ENCODE measurements at regions not wholly inside any gene's neighbourhood (a gene's known extent, or its start where the extent isn't known, plus 50 kb on each side); places are given as distances from the start of the nearest gene placed in this dataset.

- TF ChIP-seq, protein P1, sequence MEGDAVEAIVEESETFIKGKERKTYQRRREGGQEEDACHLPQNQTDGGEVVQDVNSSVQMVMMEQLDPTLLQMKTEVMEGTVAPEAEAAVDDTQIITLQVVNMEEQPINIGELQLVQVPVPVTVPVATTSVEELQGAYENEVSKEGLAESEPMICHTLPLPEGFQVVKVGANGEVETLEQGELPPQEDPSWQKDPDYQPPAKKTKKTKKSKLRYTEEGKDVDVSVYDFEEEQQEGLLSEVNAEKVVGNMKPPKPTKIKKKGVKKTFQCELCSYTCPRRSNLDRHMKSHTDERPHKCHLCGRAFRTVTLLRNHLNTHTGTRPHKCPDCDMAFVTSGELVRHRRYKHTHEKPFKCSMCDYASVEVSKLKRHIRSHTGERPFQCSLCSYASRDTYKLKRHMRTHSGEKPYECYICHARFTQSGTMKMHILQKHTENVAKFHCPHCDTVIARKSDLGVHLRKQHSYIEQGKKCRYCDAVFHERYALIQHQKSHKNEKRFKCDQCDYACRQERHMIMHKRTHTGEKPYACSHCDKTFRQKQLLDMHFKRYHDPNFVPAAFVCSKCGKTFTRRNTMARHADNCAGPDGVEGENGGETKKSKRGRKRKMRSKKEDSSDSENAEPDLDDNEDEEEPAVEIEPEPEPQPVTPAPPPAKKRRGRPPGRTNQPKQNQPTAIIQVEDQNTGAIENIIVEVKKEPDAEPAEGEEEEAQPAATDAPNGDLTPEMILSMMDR (IDR thresholded peaks at IDR 0.05; ENCODE audit: poor library complexity), result no peak
- TF ChIP-seq EZH2 (IDR thresholded peaks at IDR 0.05; ENCODE audit: borderline replicate concordance) (no peak), EZH2phosphoT487 (IDR thresholded peaks at IDR 0.05; ENCODE audit: low read depth, severe bottlenecking, unreplicated experiment) (no peak)
Observed at GRCh38 chr18:72942766-72943165, 75.0 kb upstream of the NETO1 start.

All from hepatocyte (in vitro differentiated cells).